GM12873 (cell line): ENCODE measurements at regions not wholly inside any gene's neighbourhood (a gene's known extent, or its start where the extent isn't known, plus 50 kb on each side); places are given as distances from the start of the nearest gene placed in this dataset.

Source experiments
- CTCF ChIP-seq: IDR thresholded peaks from 2 replicates; pipeline ENCODE4 v1.5.1; 2012; ENCODE audit warnings: low read depth, mild to moderate bottlenecking, moderate library complexity, low read length, control low read depth; ENCODE audit not compliant: insufficient read depth; ENCODE audit errors: missing control alignments

GRCh38 chr5:71925608-71926091 lies 181.6 kb upstream of the MAP1B start:
- no peak for TF ChIP-seq CTCF

DNA sequence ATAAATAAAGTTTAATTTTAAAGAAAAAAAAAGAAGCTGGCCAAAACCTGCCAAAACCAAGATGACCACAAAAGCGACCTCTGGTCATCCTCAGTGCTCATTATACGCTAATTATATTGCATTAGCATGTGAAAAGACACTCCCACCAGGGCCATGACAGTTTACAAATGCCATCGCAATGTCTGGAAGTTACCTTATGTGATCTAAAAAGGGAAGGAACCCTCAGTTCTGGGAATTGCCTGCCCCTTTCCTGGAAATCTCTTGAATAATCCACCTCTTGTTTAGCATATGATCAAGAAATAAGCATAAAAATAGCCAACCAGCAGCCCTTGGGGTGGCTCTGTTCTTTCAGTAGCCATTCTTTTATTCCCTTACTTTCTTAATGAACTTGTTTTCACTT lies 178.3 kb upstream of the MAP1B start:
- TF ChIP-seq CTCF = no peak

- no peak for TF ChIP-seq CTCF
These were observed 175.1 kb upstream of the MAP1B start for GRCh38 chr5:71932131-71932654.

- no peak for TF ChIP-seq CTCF
These were observed 174.5 kb upstream of the MAP1B start for GRCh38 chr5:71932655-71933338.

GRCh38 chr5:71934322-71934721 lies 173.0 kb upstream of the MAP1B start:
- TF ChIP-seq CTCF = no peak

DNA sequence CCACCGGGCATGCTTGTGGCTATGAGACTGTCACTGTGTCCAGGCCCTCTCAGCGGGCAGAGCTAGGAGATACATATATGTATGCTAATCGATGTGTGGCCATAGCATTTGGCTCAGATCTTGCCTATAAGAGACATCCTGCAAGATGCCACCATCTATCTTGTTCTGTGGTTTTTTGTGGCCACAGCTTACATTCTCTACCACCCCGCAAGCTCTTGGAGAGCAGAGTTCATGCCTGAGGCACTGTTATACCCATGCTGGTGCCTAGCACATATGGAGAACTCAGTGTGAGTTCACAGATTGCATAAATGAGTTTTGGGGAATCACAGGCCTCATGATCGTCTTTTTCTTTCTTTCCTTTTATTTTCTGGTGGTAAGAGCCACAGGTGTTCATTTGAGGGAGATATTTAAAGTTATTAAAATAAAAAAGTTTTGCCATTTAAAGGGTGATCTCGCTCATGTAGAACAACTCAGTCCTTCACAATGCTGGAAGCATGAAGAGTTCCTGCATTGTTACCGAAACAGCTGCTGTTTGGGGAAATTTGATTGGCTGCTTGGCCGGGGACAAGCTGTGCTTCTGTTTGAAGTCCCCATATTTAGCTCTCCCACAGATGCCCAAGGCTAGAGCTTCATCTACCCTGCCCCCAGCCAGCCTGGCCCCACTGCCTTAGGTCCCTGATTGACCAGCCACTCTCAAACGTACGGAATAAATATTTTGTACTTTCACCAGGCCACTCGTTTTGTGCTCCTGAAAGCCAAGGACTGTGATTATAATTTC lies 169.2 kb upstream of the MAP1B start:
- no peak for TF ChIP-seq CTCF

DNA sequence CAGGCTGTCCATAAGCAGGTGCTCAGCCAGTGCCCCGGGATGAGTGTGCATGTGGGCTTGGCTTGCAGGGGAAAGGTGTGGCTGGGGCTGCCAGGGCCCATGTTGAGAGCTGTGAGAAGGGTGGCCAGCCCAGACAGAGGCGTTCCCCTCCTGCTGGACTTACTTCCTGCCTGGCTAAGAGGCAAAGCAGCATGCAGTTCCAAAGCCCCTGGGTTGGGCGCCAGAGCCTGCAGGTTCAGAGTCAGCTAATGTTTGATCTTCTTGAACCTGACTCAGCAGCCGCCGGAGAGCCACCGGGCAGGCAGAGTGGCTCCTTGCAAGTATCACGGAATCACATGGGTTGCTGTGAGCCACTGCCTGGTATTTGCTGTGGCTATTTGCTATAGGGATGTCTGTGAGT lies 168.4 kb upstream of the MAP1B start:
- no peak for TF ChIP-seq CTCF
